ENCODE measurements at regions not wholly inside any gene's neighbourhood (a gene's known extent, or its start where the extent isn't known, plus 50 kb on each side); places are given as distances from the start of the nearest gene placed in this dataset.

DNA sequence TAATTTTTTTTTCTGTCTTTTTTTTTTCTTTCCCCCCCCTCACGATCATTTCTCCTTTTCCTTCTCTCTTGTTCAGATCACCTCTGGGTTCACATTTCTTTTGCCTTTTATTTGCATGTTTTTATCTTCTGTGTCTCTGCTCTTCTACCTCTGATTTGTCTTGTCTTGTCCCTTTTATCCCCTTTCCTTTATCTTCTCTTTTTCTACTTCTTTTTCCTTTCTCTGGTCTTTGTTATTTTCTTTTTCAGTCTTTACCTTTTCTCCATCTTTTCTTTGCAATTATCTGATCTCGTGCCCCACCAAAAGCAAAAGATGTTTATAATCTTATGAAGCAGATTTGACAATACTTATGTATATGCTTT, 77.8 kb upstream of the RAP1B start:
- TF ChIP-seq CTCF (IDR thresholded peaks at IDR 0.05 in 2 of 3, conservative IDR thresholded peaks at IDR 0.05 in 1 of 3; ENCODE audit: borderline replicate concordance in 1 of 3, insufficient read depth in 1 of 3, low read depth in 2 of 3, low read length in 2 of 3) (no peak), YY1 (IDR thresholded peaks at IDR 0.05; ENCODE audit: extremely low read depth, insufficient replicate concordance, low read depth, low read length) (no peak), EZH2 (IDR thresholded peaks at IDR 0.05) (no peak)
- TF ChIP-seq, protein P1, sequence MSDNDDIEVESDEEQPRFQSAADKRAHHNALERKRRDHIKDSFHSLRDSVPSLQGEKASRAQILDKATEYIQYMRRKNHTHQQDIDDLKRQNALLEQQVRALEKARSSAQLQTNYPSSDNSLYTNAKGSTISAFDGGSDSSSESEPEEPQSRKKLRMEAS (IDR thresholded peaks at IDR 0.05), result no peak
